ENCODE measurements at regions not wholly inside any gene's neighbourhood (a gene's known extent, or its start where the extent isn't known, plus 50 kb on each side); places are given as distances from the start of the nearest gene placed in this dataset.

- no peak for TF ChIP-seq CTCF (IDR thresholded peaks at IDR 0.05; ENCODE audit: extremely low read depth, low read depth, low read length)
- no peak overlapping the region for H3K4me2 ChIP-seq (ENCODE audit: insufficient read depth, low read length)
- no peaks in the 10 kb centered on the region for H4K20me1 ChIP-seq (ENCODE audit: insufficient read depth, low read length)
- H3K4me3 ChIP-seq (ENCODE audit: insufficient read depth, low read length) = no peak overlapping the region
- peaks cover 3% of the 10 kb centered on the region for H3K9me3 ChIP-seq (ENCODE audit: low read depth, low read length)
- no peaks in the 10 kb centered on the region for H3K79me2 ChIP-seq (ENCODE audit: insufficient read depth, low read length)
- no peak overlapping the region for H2AFZ ChIP-seq (ENCODE audit: low read length)
- no peaks in the 10 kb centered on the region for H3K36me3 ChIP-seq (ENCODE audit: insufficient read depth, low read length)
- no peak for DNase-seq (ENCODE audit: insufficient read length, low spot score, missing footprints)
- no peaks in the 10 kb centered on the region for H3K4me1 ChIP-seq (ENCODE audit: insufficient read depth, low read length)
- H3K27ac ChIP-seq (ENCODE audit: low read depth, low read length) = no peak overlapping the region
- no peaks in the 10 kb centered on the region for H3K27me3 ChIP-seq (ENCODE audit: insufficient read depth, low read length)
Measured at GRCh38 chr19:29013988-29014387, 199.0 kb downstream of the UQCRFS1 start.

DNA sequence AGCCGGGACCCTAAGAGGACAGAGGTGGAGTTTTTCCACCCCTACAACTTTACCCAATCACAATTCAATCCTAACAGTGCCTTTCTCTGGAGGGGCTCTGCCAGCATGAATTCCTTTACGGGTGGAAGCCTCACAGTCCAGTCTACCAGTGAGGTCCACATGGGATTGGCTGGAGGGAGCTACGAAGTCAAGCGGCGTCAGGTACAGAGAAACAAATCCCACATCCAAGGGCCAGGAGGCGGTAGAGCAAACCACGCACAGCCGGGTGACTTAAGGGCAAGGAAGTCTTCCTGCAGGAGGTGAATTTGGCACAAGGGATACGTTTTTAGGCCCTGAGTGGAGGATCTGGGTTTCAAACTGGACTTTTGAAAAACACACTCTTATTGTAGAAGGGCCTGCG lies 199.6 kb downstream of the UQCRFS1 start:
- no peaks in the 10 kb centered on the region for H3K4me1 ChIP-seq (ENCODE audit: insufficient read depth, low read length)
- no peak overlapping the region for H3K27ac ChIP-seq (ENCODE audit: low read depth, low read length)
- H2AFZ ChIP-seq (ENCODE audit: low read length) = no peak overlapping the region
- H3K79me2 ChIP-seq (ENCODE audit: insufficient read depth, low read length) = no peaks in the 10 kb centered on the region
- no peaks in the 10 kb centered on the region for H3K36me3 ChIP-seq (ENCODE audit: insufficient read depth, low read length)
- H3K4me2 ChIP-seq (ENCODE audit: insufficient read depth, low read length) = no peak overlapping the region
- TF ChIP-seq CTCF (IDR thresholded peaks at IDR 0.05; ENCODE audit: extremely low read depth, low read depth, low read length) = no peak
- no peaks in the 10 kb centered on the region for H4K20me1 ChIP-seq (ENCODE audit: insufficient read depth, low read length)
- DNase-seq (ENCODE audit: insufficient read length, low spot score, missing footprints) = no peak
- no peaks in the 10 kb centered on the region for H3K27me3 ChIP-seq (ENCODE audit: insufficient read depth, low read length)
- H3K9me3 ChIP-seq (ENCODE audit: low read depth, low read length) = peaks cover 3% of the 10 kb centered on the region
- no peak overlapping the region for H3K4me3 ChIP-seq (ENCODE audit: insufficient read depth, low read length)

GRCh38 chr19:29012457-29012856 lies 200.5 kb downstream of the UQCRFS1 start:
- no peak overlapping the region for H3K4me3 ChIP-seq (ENCODE audit: insufficient read depth, low read length)
- H3K4me2 ChIP-seq (ENCODE audit: insufficient read depth, low read length) = no peak overlapping the region
- H3K4me1 ChIP-seq (ENCODE audit: insufficient read depth, low read length) = no peaks in the 10 kb centered on the region
- no peak overlapping the region for H3K27ac ChIP-seq (ENCODE audit: low read depth, low read length)
- H3K27me3 ChIP-seq (ENCODE audit: insufficient read depth, low read length) = no peaks in the 10 kb centered on the region
- no peaks in the 10 kb centered on the region for H4K20me1 ChIP-seq (ENCODE audit: insufficient read depth, low read length)
- no peaks in the 10 kb centered on the region for H3K79me2 ChIP-seq (ENCODE audit: insufficient read depth, low read length)
- no peaks in the 10 kb centered on the region for H3K36me3 ChIP-seq (ENCODE audit: insufficient read depth, low read length)
- no peak overlapping the region for H2AFZ ChIP-seq (ENCODE audit: low read length)
- no peak for DNase-seq (ENCODE audit: insufficient read length, low spot score, missing footprints)
- peaks cover 3% of the 10 kb centered on the region for H3K9me3 ChIP-seq (ENCODE audit: low read depth, low read length)
- TF ChIP-seq CTCF (IDR thresholded peaks at IDR 0.05; ENCODE audit: extremely low read depth, low read depth, low read length) = no peak

GRCh38 chr19:29010276-29010675 lies 202.7 kb downstream of the UQCRFS1 start:
- H3K79me2 ChIP-seq (ENCODE audit: insufficient read depth, low read length) = no peaks in the 10 kb centered on the region
- DNase-seq (ENCODE audit: insufficient read length, low spot score, missing footprints) = no peak
- no peak overlapping the region for H3K4me3 ChIP-seq (ENCODE audit: insufficient read depth, low read length)
- TF ChIP-seq CTCF (IDR thresholded peaks at IDR 0.05; ENCODE audit: extremely low read depth, low read depth, low read length) = no peak
- H3K27me3 ChIP-seq (ENCODE audit: insufficient read depth, low read length) = no peaks in the 10 kb centered on the region
- H3K4me2 ChIP-seq (ENCODE audit: insufficient read depth, low read length) = no peak overlapping the region
- no peak overlapping the region for H3K27ac ChIP-seq (ENCODE audit: low read depth, low read length)
- H4K20me1 ChIP-seq (ENCODE audit: insufficient read depth, low read length) = no peaks in the 10 kb centered on the region
- no peaks in the 10 kb centered on the region for H3K4me1 ChIP-seq (ENCODE audit: insufficient read depth, low read length)
- H2AFZ ChIP-seq (ENCODE audit: low read length) = no peak overlapping the region
- no peaks in the 10 kb centered on the region for H3K36me3 ChIP-seq (ENCODE audit: insufficient read depth, low read length)
- H3K9me3 ChIP-seq (ENCODE audit: low read depth, low read length) = peaks cover 3% of the 10 kb centered on the region

Measured in osteoblast (primary cell).